OCI-LY7 (cell line): ENCODE measurements at regions not wholly inside any gene's neighbourhood (a gene's known extent, or its start where the extent isn't known, plus 50 kb on each side); places are given as distances from the start of the nearest gene placed in this dataset.

Experiments used
- EZH2phosphoT487 ChIP-seq: fragments of 200-600 bp; sonication (generic); IDR thresholded peaks from 2 replicates; pipeline ENCODE4 v1.6.1; 2018; ENCODE audit warnings: low read depth, borderline replicate concordance, mild to moderate bottlenecking, mixed run types, antibody characterized with exemption, low read length, moderate library complexity, mixed read lengths
- TF ChIP-seq, protein P1 (sequence below): fragments of 200-600 bp; sonication (generic); conservative IDR thresholded peaks from 2 replicates; pipeline ENCODE4 v1.5.1; 2014; ENCODE audit warnings: mild to moderate bottlenecking, antibody characterized with exemption, low read length, moderate library complexity, mixed read lengths

DNA sequence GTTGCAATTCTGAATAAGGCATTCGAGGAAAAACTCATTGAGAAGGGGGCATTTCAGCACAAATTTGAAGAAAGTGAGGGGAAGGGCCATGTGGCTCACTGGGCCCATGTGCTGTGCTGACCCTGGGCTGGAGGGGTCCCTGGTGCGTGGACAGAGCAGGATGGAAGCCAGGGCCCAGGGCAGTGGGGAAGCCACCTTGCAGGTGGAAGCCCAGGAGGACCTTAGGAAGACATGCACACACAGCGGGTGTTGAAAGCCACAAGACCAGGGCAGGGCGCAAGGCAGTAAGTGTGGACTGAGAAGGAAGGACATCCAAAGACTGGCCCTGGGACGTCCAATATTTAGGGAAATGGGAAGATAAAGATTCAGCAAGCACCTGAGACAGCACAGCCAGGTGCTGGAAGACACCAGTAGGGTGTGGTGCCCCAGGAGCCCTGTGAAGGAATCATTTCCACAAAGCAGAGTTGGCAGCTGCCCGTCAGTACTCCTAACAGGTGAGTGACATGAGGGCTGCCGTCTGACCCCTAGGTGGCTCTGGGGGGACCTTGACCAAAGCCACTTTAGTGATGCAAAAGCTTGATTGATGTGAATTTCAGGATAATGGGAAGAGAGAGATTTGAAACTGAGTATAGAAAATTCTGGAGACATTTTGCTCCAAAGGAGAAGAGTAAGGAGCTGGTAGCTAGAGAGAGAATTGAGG lies 254.4 kb upstream of the EXOC2 start:
- no peak for TF ChIP-seq EZH2phosphoT487
- TF ChIP-seq, protein P1, sequence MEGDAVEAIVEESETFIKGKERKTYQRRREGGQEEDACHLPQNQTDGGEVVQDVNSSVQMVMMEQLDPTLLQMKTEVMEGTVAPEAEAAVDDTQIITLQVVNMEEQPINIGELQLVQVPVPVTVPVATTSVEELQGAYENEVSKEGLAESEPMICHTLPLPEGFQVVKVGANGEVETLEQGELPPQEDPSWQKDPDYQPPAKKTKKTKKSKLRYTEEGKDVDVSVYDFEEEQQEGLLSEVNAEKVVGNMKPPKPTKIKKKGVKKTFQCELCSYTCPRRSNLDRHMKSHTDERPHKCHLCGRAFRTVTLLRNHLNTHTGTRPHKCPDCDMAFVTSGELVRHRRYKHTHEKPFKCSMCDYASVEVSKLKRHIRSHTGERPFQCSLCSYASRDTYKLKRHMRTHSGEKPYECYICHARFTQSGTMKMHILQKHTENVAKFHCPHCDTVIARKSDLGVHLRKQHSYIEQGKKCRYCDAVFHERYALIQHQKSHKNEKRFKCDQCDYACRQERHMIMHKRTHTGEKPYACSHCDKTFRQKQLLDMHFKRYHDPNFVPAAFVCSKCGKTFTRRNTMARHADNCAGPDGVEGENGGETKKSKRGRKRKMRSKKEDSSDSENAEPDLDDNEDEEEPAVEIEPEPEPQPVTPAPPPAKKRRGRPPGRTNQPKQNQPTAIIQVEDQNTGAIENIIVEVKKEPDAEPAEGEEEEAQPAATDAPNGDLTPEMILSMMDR = no peak
